DOHH2 (cell line): ENCODE measurements at regions not wholly inside any gene's neighbourhood (a gene's known extent, or its start where the extent isn't known, plus 50 kb on each side); places are given as distances from the start of the nearest gene placed in this dataset.

Experiments
- H3F3A ChIP-seq: fragments of 200-600 bp; sonication (generic), shearing (Covaris generic); 2 replicates; pipeline ENCODE4 v1.6.0; 2016; ENCODE audit warnings: antibody characterized with exemption, mild to moderate bottlenecking; ENCODE audit not compliant: control insufficient read depth, insufficient read depth
- H3K27ac ChIP-seq: fragments of 200-600 bp; sonication (generic); 2 replicates; pipeline ENCODE4 v1.5.1; 2014; ENCODE audit warnings: low read depth, mild to moderate bottlenecking, low read length, moderate library complexity
- H3K27me3 ChIP-seq: fragments of 200-600 bp; sonication (generic); 2 replicates; pipeline ENCODE4 v1.6.1; 2014; ENCODE audit warnings: mild to moderate bottlenecking, low read length, mixed read lengths; ENCODE audit not compliant: control insufficient read depth
- H3K36me3 ChIP-seq: fragments of 200-600 bp; sonication (generic); 2 replicates; pipeline ENCODE4 v1.6.1; 2014; ENCODE audit warnings: mild to moderate bottlenecking, low read length, moderate library complexity, mixed read lengths; ENCODE audit not compliant: control insufficient read depth
- H3K4me1 ChIP-seq: fragments of 200-600 bp; sonication (generic); 2 replicates; pipeline ENCODE4 v1.6.1; 2014; ENCODE audit warnings: mild to moderate bottlenecking, low read length, mixed read lengths; ENCODE audit not compliant: control insufficient read depth
- H3K4me2 ChIP-seq: fragments of 200-600 bp; sonication (generic); 2 replicates; pipeline ENCODE4 v1.6.0; 2014; ENCODE audit warnings: mild to moderate bottlenecking, low read length, moderate library complexity
- H3K4me3 ChIP-seq: fragments of 200-600 bp; sonication (generic); 2 replicates; pipeline ENCODE4 v1.5.1; 2014; ENCODE audit warnings: mild to moderate bottlenecking, low read length, mixed read lengths
- H3K79me2 ChIP-seq: fragments of 200-600 bp; sonication (generic); 2 replicates; pipeline ENCODE4 v1.6.1; 2014; ENCODE audit warnings: mild to moderate bottlenecking, low read length, mixed read lengths; ENCODE audit not compliant: control insufficient read depth
- H3K9me2 ChIP-seq: fragments of 200-600 bp; sonication (generic); replicated peaks from 2 replicates; pipeline ENCODE4 v1.6.1; 2014; ENCODE audit warnings: mild to moderate bottlenecking, low read length, mixed read lengths; ENCODE audit not compliant: control insufficient read depth
- H3K9me3 ChIP-seq: fragments of 200-600 bp; sonication (generic); 2 replicates; pipeline ENCODE4 v1.6.1; 2014; ENCODE audit warnings: antibody characterized with exemption, low read length, mixed read lengths; ENCODE audit not compliant: control insufficient read depth, insufficient read depth
- H4K20me1 ChIP-seq: fragments of 200-600 bp; sonication (generic); 2 replicates; pipeline ENCODE4 v1.6.0; 2014; ENCODE audit warnings: low read depth, mild to moderate bottlenecking, antibody characterized with exemption, low read length, moderate library complexity; ENCODE audit not compliant: control insufficient read depth, insufficient read depth
- EZH2phosphoT487 ChIP-seq: fragments of 200-600 bp; sonication (generic); IDR thresholded peaks from 2 replicates; pipeline ENCODE4 v1.6.1; 2017; ENCODE audit warnings: borderline replicate concordance, mild to moderate bottlenecking, antibody characterized with exemption, low read length, moderate library complexity, mixed read lengths
- TF ChIP-seq, protein P1 (sequence below): fragments of 200-600 bp; sonication (generic); IDR thresholded peaks from one replicate; pipeline ENCODE4 v1.5.1; 2014; ENCODE audit warnings: antibody characterized with exemption, mild to moderate bottlenecking, low read depth, low read length; ENCODE audit not compliant: poor library complexity, severe bottlenecking

DNA sequence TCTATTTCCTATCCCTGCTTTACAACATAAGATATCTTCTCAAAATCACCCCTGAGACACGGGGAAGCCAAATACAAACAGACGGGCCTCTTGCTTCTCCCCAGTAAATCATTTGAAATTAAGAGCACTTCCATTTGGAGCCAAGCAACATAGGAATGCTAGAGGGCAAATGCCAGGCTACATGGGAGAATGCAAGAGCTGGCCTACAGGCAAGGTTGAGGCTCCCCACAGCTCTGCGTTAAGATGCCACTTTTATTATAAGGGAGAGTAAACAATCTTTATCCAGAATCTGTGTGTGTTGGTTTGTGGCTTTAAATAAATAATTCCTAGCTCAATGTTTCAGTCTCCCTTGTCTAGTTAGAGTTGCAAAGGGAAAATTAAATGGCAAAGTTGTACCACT is 305.1 kb upstream of the KCNH8 start:
- Histone ChIP-seq H3K9me3 (no peaks in the 10 kb centered on the region), H3K4me2 (no peak overlapping the region), H3K4me1 (no peaks in the 10 kb centered on the region), H3K27me3 (no peaks in the 10 kb centered on the region), H4K20me1 (no peaks in the 10 kb centered on the region), H3F3A (no peaks in the 10 kb centered on the region), H3K4me3 (no peak overlapping the region), H3K9me2 (no peaks in the 10 kb centered on the region), H3K79me2 (no peaks in the 10 kb centered on the region), H3K27ac (no peak overlapping the region), H3K36me3 (no peaks in the 10 kb centered on the region)
- TF ChIP-seq EZH2phosphoT487 = no peak
- TF ChIP-seq, protein P1, sequence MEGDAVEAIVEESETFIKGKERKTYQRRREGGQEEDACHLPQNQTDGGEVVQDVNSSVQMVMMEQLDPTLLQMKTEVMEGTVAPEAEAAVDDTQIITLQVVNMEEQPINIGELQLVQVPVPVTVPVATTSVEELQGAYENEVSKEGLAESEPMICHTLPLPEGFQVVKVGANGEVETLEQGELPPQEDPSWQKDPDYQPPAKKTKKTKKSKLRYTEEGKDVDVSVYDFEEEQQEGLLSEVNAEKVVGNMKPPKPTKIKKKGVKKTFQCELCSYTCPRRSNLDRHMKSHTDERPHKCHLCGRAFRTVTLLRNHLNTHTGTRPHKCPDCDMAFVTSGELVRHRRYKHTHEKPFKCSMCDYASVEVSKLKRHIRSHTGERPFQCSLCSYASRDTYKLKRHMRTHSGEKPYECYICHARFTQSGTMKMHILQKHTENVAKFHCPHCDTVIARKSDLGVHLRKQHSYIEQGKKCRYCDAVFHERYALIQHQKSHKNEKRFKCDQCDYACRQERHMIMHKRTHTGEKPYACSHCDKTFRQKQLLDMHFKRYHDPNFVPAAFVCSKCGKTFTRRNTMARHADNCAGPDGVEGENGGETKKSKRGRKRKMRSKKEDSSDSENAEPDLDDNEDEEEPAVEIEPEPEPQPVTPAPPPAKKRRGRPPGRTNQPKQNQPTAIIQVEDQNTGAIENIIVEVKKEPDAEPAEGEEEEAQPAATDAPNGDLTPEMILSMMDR = no peak

DNA sequence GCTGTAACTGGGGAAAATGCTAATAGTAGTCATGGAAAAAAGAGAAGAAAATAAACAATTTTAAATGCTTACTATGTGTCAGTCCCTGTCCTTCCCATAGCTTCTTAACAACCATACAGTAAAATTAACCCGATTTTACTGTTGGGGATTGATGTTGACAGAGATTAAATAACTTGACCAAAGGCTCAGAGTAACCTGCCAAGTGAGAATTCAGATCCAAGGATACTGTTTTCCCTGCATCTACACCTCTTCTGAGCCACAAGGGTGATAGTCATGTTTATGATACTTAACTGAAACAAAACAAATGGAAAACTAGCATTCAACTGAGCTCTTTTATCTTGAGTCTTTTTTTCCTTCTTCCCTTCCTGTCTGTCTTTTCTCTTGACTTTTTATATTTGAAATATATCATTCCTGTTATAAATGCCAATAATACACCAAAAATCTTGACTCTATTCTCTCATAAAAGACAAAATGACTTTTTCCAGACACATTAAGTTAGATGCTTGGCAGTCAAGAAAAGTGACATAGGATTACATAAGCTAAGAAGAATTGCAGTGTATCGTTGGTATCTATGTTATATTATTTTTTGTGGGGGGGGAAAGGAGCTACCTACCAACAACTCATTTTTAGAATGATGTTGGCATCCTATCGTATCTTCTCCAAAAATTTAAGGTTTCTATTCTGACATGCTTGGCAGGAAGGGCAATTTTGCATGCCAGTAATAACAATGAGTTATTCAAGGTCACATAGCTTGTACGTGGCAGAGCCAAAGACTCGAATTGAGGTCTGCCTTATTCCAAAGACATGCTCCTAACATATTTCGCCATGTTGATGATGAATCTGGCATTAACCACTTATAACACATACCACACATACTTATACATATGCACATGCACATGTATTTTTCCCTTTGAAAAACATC is 306.6 kb upstream of the KCNH8 start:
- Histone ChIP-seq H3K27me3 (no peaks in the 10 kb centered on the region), H3K27ac (no peak overlapping the region), H3K9me2 (no peaks in the 10 kb centered on the region), H3K9me3 (no peaks in the 10 kb centered on the region), H4K20me1 (no peaks in the 10 kb centered on the region), H3F3A (no peaks in the 10 kb centered on the region), H3K79me2 (no peaks in the 10 kb centered on the region), H3K4me2 (no peak overlapping the region), H3K4me1 (no peaks in the 10 kb centered on the region), H3K4me3 (no peak overlapping the region), H3K36me3 (no peaks in the 10 kb centered on the region)
- TF ChIP-seq, protein P1 = no peak
- TF ChIP-seq EZH2phosphoT487 = no peak

DNA sequence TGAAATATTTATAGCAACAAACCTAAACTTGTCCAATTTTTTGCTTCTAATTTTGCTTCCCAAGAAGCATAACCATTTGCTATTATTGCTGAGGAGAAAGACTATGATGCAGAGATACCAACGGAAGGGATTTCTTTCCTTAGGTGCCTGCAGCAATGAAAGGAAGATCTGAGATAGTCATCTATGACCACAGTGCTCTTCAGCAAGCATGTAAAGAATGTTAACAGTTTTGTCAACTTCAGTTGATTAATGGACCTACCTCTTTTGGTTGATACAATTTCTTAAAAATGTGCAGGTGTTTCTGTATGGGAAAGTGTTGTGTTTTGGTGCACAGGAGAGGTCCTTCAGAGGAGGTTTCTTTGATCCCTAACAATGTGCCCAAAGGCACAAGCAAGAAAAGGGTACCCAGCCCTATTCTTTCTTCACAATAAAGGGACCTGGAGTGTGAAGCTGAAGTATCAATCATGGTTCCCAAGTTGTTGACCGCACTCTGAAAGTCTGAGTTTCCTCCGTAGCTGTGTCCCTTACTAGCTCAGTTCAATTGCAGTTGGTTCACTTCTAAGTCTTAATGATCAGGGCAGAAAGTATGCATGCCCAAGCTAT is 307.7 kb upstream of the KCNH8 start:
- TF ChIP-seq, protein P1 = no peak
- no peak for TF ChIP-seq EZH2phosphoT487

More for the DNA sequence above, 307.7 kb upstream of the KCNH8 start:
- H3K36me3 ChIP-seq = no peaks in the 10 kb centered on the region
- H3F3A ChIP-seq = no peaks in the 10 kb centered on the region
- H3K4me2 ChIP-seq = no peak overlapping the region
- no peak overlapping the region for H3K27ac ChIP-seq
- H3K9me3 ChIP-seq = no peaks in the 10 kb centered on the region
- H4K20me1 ChIP-seq = no peaks in the 10 kb centered on the region
- no peaks in the 10 kb centered on the region for H3K4me1 ChIP-seq
- no peaks in the 10 kb centered on the region for H3K27me3 ChIP-seq
- no peak overlapping the region for H3K4me3 ChIP-seq
- H3K79me2 ChIP-seq = no peaks in the 10 kb centered on the region
- H3K9me2 ChIP-seq = no peaks in the 10 kb centered on the region
